HepG2 (cell line): ENCODE measurements at regions not wholly inside any gene's neighbourhood (a gene's known extent, or its start where the extent isn't known, plus 50 kb on each side); places are given as distances from the start of the nearest gene placed in this dataset.

ENCODE experiments used
- ATF7 ChIP-seq, 2 experiments: fragments of 450-650 bp in 1 of 2; sonication (generic) in 1 of 2; formaldehyde crosslinking in 1 of 2; IDR thresholded peaks; 2 replicates each; pipeline versions ENCODE4 v1.4.0 to v1.6.1; 2016 to 2020; ENCODE audit warnings: antibody characterized with exemption in 1 of 2, mild to moderate bottlenecking in 1 of 2, missing genetic modification reagents in 1 of 2
- MED13 ChIP-seq: sonication (generic); formaldehyde crosslinking; IDR thresholded peaks from 2 replicates; pipeline ENCODE4 v1.5.0; 2020; ENCODE audit warnings: missing genetic modification reagents
- SMAD3 ChIP-seq: sonication (generic); formaldehyde crosslinking; IDR thresholded peaks from 2 replicates; pipeline ENCODE4 v1.4.0; 2020; ENCODE audit warnings: missing genetic modification reagents
- ZC3H4 ChIP-seq: sonication (generic); formaldehyde crosslinking; IDR thresholded peaks from 2 replicates; pipeline ENCODE4 v1.4.0; 2020; ENCODE audit warnings: missing genetic modification reagents, borderline replicate concordance
- ZNF703 ChIP-seq: sonication (generic); formaldehyde crosslinking; IDR thresholded peaks from 2 replicates; pipeline ENCODE4 v1.5.1; 2020; ENCODE audit warnings: missing genetic modification reagents, mild to moderate bottlenecking, moderate library complexity, borderline replicate concordance
- TF ChIP-seq, protein P1 (sequence below): IDR thresholded peaks from 2 replicates; pipeline ENCODE4 v1.6.1; 2012; ENCODE audit warnings: low read length, improper control_type of control experiment
- TF ChIP-seq, protein P2 (sequence below): sonication (generic); formaldehyde crosslinking; IDR thresholded peaks from 2 replicates; pipeline ENCODE4 v1.4.0; 2020; ENCODE audit warnings: missing genetic modification reagents
- TF ChIP-seq, protein P3 (sequence below): sonication (generic); formaldehyde crosslinking; IDR thresholded peaks from 2 replicates; pipeline ENCODE4 v1.4.0; 2020; ENCODE audit warnings: low read depth, mild to moderate bottlenecking, missing genetic modification reagents
- TF ChIP-seq, protein P4 (sequence below): sonication (generic); formaldehyde crosslinking; IDR thresholded peaks from 2 replicates; pipeline ENCODE4 v1.5.0; 2020; ENCODE audit warnings: missing genetic modification reagents
- TF ChIP-seq, protein P5 (sequence below): sonication (generic); formaldehyde crosslinking; IDR thresholded peaks from 2 replicates; pipeline ENCODE4 v1.9.0; 2021; ENCODE audit warnings: mild to moderate bottlenecking, missing genetic modification reagents

DNA sequence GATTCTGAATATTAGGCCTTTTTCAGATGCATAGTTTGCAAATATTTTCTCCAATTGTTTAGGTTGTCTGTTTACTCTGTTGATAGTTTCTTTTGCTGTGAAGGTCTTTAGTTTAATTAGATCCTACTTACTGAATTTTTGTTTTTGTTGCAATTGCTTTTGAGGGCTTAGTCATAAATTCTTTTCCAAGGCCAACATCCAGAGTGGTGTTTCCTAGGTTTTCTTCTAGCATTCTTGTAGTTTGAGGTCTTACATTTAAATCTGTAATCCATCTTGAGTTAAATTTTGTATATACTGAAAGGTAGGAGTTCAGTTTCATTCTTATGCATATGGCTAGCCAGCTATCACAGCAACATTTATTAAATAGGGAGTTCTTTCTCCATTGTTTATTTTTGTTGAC lies 404.8 kb downstream of the LNPK start (continued):
- TF ChIP-seq, protein P1, sequence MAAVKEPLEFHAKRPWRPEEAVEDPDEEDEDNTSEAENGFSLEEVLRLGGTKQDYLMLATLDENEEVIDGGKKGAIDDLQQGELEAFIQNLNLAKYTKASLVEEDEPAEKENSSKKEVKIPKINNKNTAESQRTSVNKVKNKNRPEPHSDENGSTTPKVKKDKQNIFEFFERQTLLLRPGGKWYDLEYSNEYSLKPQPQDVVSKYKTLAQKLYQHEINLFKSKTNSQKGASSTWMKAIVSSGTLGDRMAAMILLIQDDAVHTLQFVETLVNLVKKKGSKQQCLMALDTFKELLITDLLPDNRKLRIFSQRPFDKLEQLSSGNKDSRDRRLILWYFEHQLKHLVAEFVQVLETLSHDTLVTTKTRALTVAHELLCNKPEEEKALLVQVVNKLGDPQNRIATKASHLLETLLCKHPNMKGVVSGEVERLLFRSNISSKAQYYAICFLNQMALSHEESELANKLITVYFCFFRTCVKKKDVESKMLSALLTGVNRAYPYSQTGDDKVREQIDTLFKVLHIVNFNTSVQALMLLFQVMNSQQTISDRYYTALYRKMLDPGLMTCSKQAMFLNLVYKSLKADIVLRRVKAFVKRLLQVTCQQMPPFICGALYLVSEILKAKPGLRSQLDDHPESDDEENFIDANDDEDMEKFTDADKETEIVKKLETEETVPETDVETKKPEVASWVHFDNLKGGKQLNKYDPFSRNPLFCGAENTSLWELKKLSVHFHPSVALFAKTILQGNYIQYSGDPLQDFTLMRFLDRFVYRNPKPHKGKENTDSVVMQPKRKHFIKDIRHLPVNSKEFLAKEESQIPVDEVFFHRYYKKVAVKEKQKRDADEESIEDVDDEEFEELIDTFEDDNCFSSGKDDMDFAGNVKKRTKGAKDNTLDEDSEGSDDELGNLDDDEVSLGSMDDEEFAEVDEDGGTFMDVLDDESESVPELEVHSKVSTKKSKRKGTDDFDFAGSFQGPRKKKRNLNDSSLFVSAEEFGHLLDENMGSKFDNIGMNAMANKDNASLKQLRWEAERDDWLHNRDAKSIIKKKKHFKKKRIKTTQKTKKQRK: no peak
- TF ChIP-seq ATF7 (IDR thresholded peaks at IDR 0.05): no peak
- no peak for TF ChIP-seq ATF7 (CRISPR knock-in tag; IDR thresholded peaks at IDR 0.05)
- TF ChIP-seq, protein P2, sequence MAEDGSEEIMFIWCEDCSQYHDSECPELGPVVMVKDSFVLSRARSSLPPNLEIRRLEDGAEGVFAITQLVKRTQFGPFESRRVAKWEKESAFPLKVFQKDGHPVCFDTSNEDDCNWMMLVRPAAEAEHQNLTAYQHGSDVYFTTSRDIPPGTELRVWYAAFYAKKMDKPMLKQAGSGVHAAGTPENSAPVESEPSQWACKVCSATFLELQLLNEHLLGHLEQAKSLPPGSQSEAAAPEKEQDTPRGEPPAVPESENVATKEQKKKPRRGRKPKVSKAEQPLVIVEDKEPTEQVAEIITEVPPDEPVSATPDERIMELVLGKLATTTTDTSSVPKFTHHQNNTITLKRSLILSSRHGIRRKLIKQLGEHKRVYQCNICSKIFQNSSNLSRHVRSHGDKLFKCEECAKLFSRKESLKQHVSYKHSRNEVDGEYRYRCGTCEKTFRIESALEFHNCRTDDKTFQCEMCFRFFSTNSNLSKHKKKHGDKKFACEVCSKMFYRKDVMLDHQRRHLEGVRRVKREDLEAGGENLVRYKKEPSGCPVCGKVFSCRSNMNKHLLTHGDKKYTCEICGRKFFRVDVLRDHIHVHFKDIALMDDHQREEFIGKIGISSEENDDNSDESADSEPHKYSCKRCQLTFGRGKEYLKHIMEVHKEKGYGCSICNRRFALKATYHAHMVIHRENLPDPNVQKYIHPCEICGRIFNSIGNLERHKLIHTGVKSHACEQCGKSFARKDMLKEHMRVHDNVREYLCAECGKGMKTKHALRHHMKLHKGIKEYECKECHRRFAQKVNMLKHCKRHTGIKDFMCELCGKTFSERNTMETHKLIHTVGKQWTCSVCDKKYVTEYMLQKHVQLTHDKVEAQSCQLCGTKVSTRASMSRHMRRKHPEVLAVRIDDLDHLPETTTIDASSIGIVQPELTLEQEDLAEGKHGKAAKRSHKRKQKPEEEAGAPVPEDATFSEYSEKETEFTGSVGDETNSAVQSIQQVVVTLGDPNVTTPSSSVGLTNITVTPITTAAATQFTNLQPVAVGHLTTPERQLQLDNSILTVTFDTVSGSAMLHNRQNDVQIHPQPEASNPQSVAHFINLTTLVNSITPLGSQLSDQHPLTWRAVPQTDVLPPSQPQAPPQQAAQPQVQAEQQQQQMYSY: no peak
- no peak for TF ChIP-seq SMAD3
- TF ChIP-seq, protein P3, sequence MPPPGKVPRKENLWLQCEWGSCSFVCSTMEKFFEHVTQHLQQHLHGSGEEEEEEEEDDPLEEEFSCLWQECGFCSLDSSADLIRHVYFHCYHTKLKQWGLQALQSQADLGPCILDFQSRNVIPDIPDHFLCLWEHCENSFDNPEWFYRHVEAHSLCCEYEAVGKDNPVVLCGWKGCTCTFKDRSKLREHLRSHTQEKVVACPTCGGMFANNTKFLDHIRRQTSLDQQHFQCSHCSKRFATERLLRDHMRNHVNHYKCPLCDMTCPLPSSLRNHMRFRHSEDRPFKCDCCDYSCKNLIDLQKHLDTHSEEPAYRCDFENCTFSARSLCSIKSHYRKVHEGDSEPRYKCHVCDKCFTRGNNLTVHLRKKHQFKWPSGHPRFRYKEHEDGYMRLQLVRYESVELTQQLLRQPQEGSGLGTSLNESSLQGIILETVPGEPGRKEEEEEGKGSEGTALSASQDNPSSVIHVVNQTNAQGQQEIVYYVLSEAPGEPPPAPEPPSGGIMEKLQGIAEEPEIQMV (CRISPR knock-in tag): no peak
- TF ChIP-seq ZC3H4 (CRISPR knock-in tag): no peak
- TF ChIP-seq ZNF703 (CRISPR knock-in tag): no peak
- no peak for TF ChIP-seq MED13 (CRISPR knock-in tag)
- TF ChIP-seq, protein P4, sequence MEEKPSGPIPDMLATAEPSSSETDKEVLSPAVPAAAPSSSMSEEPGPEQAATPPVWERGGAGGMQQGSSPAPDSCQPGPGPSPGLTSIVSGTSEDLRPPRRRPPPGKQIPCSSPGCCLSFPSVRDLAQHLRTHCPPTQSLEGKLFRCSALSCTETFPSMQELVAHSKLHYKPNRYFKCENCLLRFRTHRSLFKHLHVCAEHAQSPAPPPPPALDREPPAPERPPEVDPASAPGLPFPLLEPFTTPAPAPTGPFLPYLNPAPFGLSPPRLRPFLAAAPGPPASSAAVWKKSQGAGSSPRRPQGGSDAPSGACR (CRISPR knock-in tag): no peak
- TF ChIP-seq, protein P5, sequence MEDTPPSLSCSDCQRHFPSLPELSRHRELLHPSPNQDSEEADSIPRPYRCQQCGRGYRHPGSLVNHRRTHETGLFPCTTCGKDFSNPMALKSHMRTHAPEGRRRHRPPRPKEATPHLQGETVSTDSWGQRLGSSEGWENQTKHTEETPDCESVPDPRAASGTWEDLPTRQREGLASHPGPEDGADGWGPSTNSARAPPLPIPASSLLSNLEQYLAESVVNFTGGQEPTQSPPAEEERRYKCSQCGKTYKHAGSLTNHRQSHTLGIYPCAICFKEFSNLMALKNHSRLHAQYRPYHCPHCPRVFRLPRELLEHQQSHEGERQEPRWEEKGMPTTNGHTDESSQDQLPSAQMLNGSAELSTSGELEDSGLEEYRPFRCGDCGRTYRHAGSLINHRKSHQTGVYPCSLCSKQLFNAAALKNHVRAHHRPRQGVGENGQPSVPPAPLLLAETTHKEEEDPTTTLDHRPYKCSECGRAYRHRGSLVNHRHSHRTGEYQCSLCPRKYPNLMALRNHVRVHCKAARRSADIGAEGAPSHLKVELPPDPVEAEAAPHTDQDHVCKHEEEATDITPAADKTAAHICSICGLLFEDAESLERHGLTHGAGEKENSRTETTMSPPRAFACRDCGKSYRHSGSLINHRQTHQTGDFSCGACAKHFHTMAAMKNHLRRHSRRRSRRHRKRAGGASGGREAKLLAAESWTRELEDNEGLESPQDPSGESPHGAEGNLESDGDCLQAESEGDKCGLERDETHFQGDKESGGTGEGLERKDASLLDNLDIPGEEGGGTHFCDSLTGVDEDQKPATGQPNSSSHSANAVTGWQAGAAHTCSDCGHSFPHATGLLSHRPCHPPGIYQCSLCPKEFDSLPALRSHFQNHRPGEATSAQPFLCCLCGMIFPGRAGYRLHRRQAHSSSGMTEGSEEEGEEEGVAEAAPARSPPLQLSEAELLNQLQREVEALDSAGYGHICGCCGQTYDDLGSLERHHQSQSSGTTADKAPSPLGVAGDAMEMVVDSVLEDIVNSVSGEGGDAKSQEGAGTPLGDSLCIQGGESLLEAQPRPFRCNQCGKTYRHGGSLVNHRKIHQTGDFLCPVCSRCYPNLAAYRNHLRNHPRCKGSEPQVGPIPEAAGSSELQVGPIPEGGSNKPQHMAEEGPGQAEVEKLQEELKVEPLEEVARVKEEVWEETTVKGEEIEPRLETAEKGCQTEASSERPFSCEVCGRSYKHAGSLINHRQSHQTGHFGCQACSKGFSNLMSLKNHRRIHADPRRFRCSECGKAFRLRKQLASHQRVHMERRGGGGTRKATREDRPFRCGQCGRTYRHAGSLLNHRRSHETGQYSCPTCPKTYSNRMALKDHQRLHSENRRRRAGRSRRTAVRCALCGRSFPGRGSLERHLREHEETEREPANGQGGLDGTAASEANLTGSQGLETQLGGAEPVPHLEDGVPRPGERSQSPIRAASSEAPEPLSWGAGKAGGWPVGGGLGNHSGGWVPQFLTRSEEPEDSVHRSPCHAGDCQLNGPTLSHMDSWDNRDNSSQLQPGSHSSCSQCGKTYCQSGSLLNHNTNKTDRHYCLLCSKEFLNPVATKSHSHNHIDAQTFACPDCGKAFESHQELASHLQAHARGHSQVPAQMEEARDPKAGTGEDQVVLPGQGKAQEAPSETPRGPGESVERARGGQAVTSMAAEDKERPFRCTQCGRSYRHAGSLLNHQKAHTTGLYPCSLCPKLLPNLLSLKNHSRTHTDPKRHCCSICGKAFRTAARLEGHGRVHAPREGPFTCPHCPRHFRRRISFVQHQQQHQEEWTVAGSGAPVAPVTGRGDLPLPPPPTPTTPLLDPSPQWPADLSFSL (CRISPR knock-in tag): no peak
